GM21723 (cell line): ENCODE measurements at regions not wholly inside any gene's neighbourhood (a gene's known extent, or its start where the extent isn't known, plus 50 kb on each side); places are given as distances from the start of the nearest gene placed in this dataset.

Source experiments
- ATAC-seq: cut with Tn5 transposase; IDR thresholded peaks from one replicate; pipeline ENCODE4 v1.9.1; 2021; ENCODE audit warnings: mild to moderate bottlenecking, moderate library complexity; ENCODE audit not compliant: unreplicated experiment

DNA sequence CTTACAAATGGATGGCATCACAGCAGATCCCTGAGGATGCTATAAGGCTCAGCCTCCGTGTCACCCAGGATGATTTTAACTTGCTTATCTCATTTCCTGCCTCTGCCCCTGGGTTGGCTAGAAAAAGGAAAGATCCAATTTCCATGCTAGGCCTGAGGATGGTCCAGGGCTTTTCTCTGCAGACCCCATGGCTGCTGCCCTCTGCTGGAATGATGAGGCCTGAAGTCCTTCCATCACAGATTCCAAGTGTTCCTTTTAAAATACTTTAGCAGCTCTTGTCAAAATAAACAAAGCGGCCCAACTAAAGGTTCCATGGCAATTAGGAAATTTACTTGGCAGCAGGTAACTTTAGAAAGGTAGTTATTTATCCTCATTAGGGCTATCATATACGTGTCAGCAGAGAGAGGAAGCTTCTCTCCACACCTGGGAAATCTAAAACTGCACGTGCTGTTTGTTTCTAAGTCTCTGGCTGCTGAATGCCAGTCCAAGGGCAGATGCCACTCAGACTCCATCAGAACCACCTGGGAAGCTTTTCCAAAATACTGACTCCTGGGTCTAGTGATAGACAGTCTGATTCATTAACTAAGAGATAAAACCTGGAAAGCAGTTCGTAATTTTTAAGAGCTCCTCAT, 401.9 kb upstream of the IL12A start:
- ATAC-seq: no peak

DNA sequence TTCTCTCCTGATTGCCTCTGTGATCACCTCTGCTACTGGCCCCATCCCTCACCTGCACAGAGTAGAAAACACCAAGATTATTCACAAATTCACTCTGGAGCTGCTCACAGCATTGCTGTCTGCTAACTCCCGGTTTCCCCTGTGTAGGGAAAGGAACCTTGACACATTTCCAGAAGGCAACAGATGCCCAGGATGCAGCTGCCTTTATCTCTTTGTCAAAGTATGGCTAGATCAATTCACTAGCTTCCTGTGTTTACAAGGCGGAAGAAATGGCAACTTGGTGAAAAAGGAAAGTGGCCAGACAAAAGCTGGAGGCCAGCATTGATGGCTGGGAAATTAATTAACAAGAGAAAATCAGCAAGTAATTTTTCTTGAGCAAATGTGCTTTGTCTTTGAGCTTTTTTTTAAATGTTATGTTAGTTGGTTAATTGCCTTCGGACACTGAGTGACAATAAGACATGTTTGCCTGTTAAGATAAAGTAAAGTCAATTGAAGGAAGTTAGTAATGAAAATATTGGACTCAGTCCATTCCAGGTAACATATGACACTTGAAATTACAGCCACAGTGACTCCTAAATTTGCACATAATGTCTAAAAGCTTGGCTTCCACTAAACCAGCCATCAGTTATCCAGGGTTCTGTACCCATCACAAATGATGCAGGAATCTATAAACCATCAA, 394.6 kb upstream of the IL12A start:
- ATAC-seq: no peak

DNA sequence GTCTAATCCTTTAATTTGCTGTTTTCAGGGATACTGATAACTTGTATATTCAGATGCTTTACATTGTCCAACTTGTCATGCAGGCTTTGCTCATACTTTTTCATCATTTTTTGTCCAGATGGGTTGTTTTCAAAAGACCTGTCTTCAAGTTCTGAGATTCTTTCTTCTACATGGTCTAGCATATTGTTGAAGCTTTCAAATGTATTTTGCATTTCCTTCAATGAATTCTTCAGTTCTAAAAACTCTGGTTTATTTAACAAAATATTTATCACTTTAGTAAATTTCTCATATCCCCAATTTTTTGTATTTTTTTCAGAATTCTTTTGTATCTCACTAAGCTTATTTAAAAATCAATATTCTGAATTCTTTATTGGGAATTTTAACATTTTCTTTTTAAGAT, 388.3 kb upstream of the IL12A start:
- ATAC-seq: no peak

DNA sequence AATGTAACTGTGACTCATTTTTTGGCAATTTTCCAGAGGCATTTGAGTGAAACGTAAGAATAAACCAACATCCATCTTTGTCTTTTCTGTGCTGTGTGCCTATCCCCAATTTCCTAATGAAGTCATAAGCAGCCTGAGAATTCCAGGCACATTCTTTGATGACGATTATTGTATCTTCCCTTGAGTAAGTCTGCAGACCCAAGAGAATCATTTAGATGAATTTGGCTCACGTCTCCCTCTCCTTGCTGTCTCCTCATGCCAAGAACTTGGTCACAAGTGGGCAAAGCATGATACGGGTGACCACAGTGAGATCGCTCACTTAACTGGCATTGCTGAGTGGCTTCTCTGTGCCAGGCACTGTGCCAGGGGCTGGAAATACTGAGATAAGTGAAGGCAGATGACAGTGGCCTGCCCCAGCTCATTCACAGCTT, 384.5 kb upstream of the IL12A start:
- ATAC-seq: no peak

DNA sequence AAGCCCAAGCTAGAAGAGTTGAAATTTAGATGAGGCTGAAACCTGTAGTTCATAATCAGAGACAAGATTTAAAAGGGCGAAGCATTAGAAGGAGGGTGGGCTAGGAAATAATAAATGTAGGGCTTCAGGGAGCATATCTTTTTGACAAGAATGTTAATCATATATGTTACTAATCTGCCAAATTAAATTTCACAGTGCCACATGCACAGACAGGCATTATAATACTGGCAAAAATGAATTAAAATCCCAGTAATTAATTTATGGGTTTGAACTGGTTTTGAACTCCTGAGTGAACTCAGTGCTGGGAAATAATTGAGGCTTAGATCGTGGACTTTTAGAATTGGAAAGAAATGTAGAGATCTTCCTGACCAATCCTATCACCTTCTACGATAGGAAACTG, 383.5 kb upstream of the IL12A start:
- ATAC-seq: no peak

DNA sequence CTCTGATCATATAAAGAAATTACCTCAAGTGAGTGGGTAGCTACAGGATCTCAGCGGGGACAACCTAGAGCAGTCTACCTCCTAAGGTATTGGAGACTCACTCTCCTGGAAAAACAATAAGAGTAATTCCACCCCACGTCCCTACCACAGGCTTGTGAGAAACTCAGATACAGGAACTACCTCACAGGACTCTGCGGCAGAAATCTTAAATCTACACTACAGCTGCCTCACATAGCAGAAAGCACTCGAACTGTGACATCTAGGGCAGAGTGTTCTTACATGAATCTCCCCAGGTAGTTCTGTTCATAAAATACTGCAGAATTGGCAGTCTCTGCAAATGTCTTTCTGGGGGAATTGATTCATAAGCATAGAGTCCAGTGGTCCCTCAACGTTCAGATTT, 382.9 kb upstream of the IL12A start:
- ATAC-seq: no peak

DNA sequence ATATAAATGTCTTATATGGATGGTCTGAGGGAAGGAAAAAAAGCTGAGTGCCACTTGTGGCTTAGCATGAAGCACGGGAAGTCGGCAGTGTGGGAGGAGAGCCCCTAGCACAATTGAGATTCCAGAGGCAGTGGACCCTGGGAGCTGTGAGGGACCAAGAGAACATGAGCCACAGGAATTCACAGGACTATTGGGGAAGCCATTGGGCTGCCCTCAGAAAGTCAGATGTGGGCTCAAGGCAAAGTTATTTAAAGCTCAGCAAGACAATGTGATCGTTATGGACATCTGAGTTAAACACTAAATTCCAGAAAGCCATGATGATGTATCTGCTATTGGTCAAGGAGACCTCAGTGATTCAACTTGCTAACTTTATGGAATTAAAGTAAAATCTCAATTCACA, 380.8 kb upstream of the IL12A start:
- ATAC-seq: no peak

DNA sequence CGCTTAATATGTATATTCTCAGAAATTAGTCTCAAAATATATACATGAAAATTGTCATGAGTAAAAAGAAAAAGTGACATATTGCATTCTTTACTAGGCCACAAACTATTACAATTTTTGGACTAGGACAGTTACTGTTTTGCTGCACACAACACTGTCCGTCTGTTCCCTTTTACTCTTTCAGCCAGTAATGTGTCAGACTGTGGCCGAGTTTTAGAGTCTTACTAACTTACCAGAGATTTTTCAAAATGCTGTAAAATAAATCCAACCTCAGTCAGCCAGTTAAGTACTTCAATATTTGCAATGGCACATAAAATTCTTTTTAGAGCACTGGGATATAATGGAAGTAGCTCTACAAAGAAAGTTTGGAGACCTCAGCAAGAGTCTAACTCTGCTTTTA, 380.3 kb upstream of the IL12A start:
- no peak for ATAC-seq

DNA sequence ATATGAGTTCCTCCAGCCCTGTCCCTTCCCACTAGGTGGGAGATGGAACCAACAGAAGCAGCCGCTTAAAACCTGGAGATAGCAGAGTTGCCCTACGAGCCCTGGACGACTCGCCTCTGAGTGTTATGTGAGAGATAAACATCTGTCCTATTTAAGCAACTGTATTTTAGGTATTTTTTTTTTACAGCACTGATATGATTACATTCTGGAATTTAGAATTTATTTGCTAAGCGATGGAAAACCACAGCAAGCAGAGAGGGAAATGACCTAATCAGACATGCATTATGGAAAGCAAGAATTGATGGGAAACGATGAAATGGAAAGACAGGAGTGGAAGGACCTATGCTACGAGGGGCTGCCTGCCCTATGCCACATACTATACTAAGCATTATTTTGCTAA, 379.0 kb upstream of the IL12A start:
- ATAC-seq: no peak

DNA sequence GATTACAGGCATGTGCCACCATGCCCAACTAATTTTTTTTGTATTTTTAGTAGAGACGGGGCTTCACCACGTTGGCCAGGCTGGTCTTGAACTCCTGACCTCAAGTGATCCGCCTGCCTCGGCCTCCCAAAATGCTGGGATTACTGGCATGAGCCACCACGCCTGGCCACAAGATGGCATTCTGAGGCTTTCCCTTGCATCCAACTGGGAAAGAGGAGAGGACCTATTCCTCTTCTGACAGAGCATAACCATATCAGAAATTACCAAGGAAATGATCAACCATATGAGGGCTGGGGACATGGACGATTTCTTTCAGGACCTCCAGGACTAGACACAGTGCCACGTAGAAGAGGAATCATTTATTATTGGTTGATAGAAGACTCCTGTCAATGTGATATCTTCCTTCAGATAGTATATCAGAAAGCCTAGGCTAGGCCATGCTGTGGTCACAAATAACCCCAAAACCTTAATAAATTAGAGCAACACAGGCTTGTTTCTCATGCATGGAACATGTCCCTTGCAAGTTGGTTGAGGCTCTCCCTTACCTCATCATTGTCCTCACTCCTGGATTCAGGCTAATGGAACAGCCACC, 372.3 kb upstream of the IL12A start:
- no peak for ATAC-seq

DNA sequence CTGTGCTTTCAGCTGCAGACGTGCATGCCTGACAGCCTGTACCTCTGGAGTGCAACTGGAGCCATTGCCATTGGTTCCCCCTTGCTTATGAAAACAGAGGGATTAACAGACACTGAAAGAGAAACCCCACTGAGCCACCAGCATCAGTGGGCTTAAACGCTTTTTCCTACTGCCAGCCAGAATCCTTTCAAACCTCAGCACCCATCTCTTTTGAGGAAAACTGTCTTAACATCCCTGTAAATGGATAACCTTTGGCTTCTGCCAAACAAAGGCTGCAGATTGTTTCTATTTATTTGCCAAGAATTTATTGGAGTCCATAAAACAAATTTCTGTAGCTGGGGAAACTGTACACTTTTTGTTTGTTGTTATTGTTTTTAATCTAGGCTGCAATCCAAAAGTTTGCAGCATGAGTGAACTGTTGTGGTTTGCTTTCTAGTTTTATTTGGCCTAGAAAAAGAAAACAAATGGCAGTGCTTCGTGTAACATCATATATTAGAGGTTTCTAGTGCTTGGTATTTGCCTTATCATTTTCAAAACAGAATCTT, 369.2 kb upstream of the IL12A start:
- ATAC-seq: no peak

DNA sequence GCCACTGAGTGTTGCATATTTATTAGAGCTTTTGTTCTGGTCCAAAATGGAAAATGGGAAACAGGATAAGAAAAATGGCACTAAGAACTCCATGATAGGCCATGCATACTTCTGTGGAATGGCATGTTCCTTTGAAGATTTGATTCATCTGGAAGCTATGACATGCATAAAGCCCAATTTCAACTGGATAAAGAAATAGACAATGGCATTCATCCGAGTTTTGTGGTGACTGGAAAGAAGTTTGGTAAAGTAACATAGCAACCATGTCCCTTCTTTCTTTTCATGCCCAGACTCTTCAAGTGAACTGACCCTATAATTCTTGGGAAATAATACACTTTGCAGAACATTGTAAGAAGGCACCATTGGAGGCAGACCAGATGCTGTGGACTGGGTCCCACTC, 368.4 kb upstream of the IL12A start:
- no peak for ATAC-seq

DNA sequence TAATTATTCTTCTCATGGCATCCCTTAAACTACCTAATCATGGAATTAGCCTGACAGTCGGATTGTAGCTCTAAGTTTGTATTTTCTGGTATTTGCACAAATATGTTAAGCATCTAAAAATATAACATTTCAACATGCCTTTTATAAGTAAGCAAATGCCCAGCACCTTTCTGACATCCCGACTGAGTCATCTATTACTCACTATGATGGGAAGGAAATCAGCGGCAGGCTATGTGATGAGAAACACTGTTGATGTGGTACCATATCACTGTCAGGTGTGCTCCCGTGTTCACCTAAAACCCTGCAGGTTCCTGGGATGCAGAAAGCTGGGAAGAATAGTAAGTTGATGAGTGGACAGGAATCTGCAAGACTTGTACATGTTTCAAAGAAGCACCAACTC, 367.8 kb upstream of the IL12A start:
- ATAC-seq: no peak

DNA sequence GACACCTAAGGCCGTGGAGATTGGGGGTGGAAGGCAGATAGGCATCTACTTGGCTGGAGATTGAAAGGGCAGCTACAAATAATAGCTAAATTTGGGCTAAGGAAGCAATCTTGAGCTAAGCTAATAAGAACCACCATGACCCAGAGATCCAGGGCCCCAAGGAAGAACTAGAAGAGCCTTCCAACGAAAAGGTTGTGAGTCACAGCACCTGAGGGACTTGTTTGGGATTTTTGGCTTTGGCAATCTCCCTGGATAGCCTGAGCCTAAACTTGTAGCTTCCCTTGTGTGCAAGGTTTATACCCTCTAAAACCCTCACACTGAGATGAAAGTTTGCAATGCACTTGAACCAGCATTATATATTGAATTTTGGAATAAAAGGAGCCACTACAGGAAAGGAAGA, 364.0 kb upstream of the IL12A start:
- no peak for ATAC-seq

DNA sequence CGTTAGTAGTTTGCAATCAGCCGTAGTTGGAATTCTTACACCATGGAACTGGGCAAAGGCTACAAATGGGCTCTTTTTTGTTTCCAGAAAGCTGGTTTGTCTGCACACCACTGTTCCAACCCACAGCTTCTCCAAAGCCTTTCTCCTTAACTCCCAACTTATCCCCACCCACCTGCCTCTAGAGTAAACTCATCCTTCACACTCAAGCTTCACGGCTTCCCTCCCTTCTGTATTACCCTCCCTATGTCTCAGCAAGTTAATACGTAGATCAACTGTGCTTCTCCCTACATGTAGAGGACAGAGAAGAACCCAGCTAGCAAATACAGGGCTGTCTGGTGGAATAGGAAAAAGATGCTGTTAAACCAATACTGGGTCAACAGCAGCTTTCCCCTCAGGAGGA, 363.0 kb upstream of the IL12A start:
- no peak for ATAC-seq

DNA sequence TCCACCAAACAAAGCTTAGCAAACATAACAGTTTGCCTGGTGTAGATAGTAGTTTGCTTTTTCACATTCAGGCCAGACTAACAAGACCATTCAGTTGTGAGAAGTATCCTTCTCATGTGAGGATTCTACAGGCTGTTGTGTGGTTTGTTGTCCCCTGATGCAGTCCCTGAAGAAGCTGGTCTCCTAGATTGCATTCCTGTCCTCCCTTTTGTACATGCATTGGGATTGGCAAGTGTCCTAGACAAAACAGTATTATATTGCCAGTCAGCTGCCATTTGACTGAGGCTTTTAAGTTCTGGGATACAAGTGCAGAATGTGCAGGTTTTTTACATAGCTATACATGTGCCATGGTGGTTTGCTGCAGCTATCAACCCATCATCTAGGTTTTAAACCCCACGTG, 362.0 kb upstream of the IL12A start:
- ATAC-seq: no peak

DNA sequence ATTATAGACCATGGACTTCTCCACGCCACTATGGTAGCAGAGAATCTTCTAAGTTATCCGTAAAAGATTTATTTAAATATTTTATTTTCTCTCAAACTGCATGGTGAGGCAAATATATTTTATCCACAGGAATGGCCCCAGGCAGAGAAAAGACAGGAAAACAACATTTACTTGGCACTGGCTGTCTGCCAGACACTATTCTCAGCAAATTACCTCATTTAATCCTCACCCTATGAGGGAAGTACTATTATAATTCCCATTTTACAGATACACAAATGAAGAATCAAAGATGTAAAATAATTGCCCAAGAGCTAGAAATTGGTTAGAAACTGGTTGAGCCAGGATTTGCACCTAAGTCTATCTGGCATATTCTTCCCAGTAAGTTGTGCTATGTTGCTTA, 361.4 kb upstream of the IL12A start:
- ATAC-seq: no peak

DNA sequence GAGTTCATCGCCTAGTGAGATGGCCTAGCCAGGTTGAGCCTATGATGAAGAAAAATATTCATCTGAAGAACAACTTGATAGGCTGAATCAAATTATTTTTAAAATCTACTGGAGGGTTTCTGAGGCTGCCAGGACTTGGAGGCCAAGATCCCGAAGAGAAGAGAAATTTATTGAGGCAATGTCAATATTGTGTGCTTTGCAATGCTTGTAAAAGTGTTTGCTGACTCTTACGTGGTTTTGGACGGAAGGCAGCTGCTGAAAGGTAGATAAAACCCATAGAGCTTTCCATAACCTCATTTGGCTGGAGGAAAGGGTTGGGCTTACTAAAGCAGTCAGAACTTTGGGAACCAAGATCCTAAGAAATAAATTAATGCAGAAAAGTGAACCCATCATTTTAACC, 361.0 kb upstream of the IL12A start:
- ATAC-seq: no peak

DNA sequence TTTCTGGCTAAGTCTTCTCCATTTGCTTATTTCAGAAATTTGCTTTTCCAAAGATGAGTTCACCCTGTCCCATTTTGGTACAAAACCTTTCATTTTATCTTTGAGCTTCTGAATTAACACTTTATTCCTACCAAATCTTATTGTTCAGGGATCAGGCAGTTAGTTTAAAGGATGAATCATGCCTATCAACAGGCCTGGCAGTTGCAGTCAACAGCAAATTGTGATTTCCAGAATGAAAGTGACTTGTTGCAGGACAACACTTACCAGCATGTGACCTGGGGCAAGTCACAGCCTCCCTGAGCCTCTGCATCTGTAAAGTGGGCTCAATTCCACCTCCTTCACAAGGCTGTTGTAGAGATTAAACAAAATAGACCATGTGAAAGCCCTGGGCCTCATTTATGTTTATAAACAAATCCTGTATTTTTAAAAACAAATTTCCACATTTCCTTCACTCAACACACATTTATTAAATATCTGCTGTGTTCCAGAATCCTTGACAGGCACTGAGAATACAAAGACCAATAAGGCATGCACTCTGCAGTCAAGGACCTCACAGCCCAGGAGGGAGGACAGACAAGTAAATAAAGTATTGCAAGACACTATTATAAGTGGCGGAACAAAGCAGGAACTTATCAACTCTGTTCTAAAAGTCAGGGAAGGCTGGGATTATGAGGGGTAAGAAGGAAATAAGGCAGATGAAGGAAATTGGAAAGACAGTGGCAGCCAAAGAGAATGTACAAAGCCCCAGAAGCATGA, 359.1 kb upstream of the IL12A start:
- no peak for ATAC-seq

DNA sequence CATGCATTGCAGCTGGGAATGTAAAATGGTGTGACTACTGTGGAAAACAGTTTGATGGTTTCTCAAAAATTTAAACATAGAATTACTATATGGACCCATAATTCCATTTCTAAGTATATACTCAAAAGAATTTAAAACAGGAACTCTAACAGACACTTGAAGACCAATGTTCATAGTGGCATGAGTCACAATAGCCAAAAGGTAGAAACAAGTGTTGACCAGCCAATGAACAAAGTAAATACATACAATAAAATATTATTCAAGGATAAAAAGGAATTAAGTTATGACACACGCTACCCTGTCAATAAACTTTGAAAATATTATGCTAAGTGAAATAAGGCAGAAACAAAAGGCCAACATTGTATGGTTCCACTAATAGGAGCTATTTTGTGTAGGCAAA, 357.4 kb upstream of the IL12A start:
- ATAC-seq: no peak

DNA sequence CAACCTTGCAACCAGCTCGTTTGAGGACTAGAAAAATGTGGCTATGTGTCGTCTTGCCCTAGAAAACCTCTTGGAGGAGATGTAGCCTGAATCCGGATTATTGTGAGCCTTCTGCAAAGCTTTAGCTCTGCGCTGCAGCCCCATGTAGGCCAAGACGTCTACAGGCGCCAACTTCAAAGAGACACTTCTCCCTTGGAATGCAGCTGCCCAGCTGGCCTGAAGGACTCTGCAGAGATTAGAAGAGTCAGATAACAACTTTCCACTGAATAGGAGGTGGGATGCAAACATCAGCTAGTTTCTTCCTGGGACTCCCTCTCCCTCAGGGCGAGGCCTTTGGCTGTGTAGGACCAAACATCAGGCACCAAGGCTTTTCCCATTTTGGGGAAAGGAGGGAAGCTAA, 356.5 kb upstream of the IL12A start:
- ATAC-seq: no peak

DNA sequence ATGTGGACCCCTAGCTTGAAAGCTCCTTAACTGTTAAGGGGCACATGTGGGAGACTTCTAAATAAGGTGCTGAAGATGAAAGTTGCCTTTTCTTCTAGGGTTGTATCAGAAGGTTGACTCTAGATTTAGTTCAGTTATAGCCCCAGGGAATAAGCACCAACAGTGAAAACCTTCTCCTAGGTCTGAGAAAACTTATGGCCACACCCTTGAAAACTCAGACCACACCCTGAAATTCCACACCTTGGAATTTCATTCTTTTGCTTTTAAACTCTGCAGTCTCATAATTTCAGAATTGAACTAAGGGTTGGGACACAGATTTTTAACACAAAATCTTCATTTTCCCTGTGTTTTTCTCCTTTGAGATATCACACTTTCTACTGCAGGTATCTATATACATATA, 355.8 kb upstream of the IL12A start:
- no peak for ATAC-seq
